PC-9 (cell line): ENCODE measurements at regions not wholly inside any gene's neighbourhood (a gene's known extent, or its start where the extent isn't known, plus 50 kb on each side); places are given as distances from the start of the nearest gene placed in this dataset.
A peak's percentile ranks its signal among the peaks of the same experiment; 100 is the strongest.

Experiments
- BruUV-seq: library from RNA; stranded (reverse); fragments of 400-500 nt; replicated peaks from 2 replicates; lab custom pipeline; 2021; lab: Mats Ljungman, UMichigan
- CTCF ChIA-PET: fragments of 300-600 bp; sonication (Branson Sonifier 250); formaldehyde crosslinking; loops from one replicate; lab custom pipeline; 2022; ENCODE audit warnings: antibody characterized with exemption; lab: Charles Lee
- POLR2A ChIA-PET: fragments of 300-600 bp; sonication (Branson Sonifier 250); formaldehyde crosslinking; loops from one replicate; lab custom pipeline; 2022; ENCODE audit warnings: antibody characterized with exemption; ENCODE audit not compliant: unreplicated experiment; lab: Charles Lee
- DNase-seq, 2 experiments: peaks; one replicate each; pipeline versions ENCODE4 v3.0.0 to v3.0.0-alpha.2; 2015 to 2022; ENCODE audit warnings: mixed read lengths in 1 of 2
- H2AFZ ChIP-seq: fragments of 200-600 bp; sonication (generic); 2 replicates; pipeline ENCODE4 v1.8.1; 2017; ENCODE audit warnings: antibody characterized with exemption
- H3F3A ChIP-seq: fragments of 200-600 bp; sonication (generic); 2 replicates; pipeline ENCODE4 v1.8.1; 2017; ENCODE audit warnings: antibody characterized with exemption, mild to moderate bottlenecking, low read depth; ENCODE audit not compliant: insufficient read depth
- H3K27ac ChIP-seq: fragments of 200-600 bp; sonication (generic); 2 replicates; pipeline ENCODE4 v1.6.1; 2016; ENCODE audit warnings: mixed run types
- H3K27me3 ChIP-seq: fragments of 200-600 bp; sonication (generic); 2 replicates; pipeline ENCODE4 v1.6.1; 2016; ENCODE audit warnings: low read depth, mixed run types; ENCODE audit not compliant: insufficient read depth
- H3K36me3 ChIP-seq: fragments of 200-600 bp; sonication (generic); 2 replicates; pipeline ENCODE4 v1.6.1; 2016; ENCODE audit warnings: low read depth, mixed run types
- H3K4me1 ChIP-seq: fragments of 200-600 bp; sonication (generic); replicated peaks from 2 replicates; pipeline ENCODE4 v1.6.1; 2016; ENCODE audit warnings: mixed run types; ENCODE audit not compliant: insufficient read depth
- H3K4me2 ChIP-seq: fragments of 200-600 bp; sonication (generic); 2 replicates; pipeline ENCODE4 v1.6.1; 2017; ENCODE audit warnings: mixed run types
- H3K4me3 ChIP-seq: fragments of 200-600 bp; sonication (generic); 2 replicates; pipeline ENCODE4 v1.6.1; 2016; ENCODE audit warnings: mixed run types
- H3K79me2 ChIP-seq: fragments of 200-600 bp; sonication (generic); 2 replicates; pipeline ENCODE4 v1.6.1; 2017; ENCODE audit warnings: low read depth, mixed run types
- H3K9me2 ChIP-seq: fragments of 200-600 bp; sonication (generic); 2 replicates; pipeline ENCODE4 v1.8.1; 2017; ENCODE audit warnings: mild to moderate bottlenecking; ENCODE audit not compliant: insufficient read depth
- H3K9me3 ChIP-seq: fragments of 200-600 bp; sonication (generic); 2 replicates; pipeline ENCODE4 v1.8.1; 2016; ENCODE audit warnings: low read depth; ENCODE audit not compliant: insufficient read depth
- H4K20me1 ChIP-seq: fragments of 200-600 bp; sonication (generic); 2 replicates; pipeline ENCODE4 v1.8.1; 2017; ENCODE audit not compliant: insufficient read depth
- EZH2 ChIP-seq: fragments of 200-600 bp; sonication (generic); IDR thresholded peaks from 2 replicates; pipeline ENCODE4 v1.8.0; 2017; ENCODE audit warnings: antibody characterized with exemption, low read depth
- intact Hi-C: fragments of 100-400 bp; cut with micrococcal nuclease; formaldehyde crosslinking; loops from one replicate; pipeline ENCODE4 v1.10.0; 2022; ENCODE audit not compliant: unreplicated experiment
- TF ChIP-seq, protein P1 (sequence below): fragments of 200-600 bp; sonication (generic); conservative IDR thresholded peaks from 2 replicates; pipeline ENCODE4 v1.6.1; 2017; ENCODE audit warnings: mixed run types, antibody characterized with exemption, mild to moderate bottlenecking, moderate library complexity

DNA sequence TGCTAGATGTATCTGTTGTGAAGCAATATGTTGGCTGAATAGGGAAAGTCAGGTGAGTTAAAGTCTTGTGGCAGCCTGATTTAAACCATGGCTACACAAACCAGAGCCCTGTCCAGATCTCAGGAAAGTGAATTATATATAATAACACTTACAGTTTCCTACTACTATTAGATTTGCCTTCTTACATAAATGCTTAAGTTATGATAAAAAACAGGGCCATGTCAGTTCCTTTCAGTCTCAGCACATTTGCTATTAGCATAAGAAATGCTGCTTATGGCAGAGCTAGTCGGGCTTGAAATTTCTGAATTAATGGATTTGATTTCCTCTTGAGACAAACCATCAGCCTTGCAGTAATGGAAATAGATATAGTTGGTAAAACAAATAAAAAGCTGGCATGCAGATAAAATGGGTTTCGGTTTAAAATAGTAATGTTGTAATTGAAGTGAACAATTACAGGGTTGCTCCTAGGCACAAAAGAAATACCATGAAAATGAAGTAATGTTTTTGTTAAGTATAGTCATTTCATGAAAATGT lies 664.2 kb upstream of the ZNF608 start:
- Histone ChIP-seq H3K4me2 (peak overlapping the region; percentile 32; the same call in 1 of the 2 replicates), H3K9me2 (no peaks in the 10 kb centered on the region), H3F3A (peaks cover 22% of the 10 kb centered on the region), H3K79me2 (no peaks in the 10 kb centered on the region), H3K9me3 (peaks cover 18% of the 10 kb centered on the region; the same call in 1 of the 2 replicates), H3K4me3 (no peak overlapping the region), H3K36me3 (no peaks in the 10 kb centered on the region), H4K20me1 (no peaks in the 10 kb centered on the region), H3K27ac (peak overlapping the region; percentile 90), H3K4me1 (peaks cover 45% of the 10 kb centered on the region), H2AFZ (no peak overlapping the region), H3K27me3 (no peaks in the 10 kb centered on the region)
- BruUV-seq = no TSS peak
- POLR2A ChIA-PET = no interaction called here
- CTCF ChIA-PET = no interaction called here
- DNase-seq = peak in 1 of 2 experiments; percentile 77
- TF ChIP-seq EZH2 = no peak
- TF ChIP-seq, protein P1, sequence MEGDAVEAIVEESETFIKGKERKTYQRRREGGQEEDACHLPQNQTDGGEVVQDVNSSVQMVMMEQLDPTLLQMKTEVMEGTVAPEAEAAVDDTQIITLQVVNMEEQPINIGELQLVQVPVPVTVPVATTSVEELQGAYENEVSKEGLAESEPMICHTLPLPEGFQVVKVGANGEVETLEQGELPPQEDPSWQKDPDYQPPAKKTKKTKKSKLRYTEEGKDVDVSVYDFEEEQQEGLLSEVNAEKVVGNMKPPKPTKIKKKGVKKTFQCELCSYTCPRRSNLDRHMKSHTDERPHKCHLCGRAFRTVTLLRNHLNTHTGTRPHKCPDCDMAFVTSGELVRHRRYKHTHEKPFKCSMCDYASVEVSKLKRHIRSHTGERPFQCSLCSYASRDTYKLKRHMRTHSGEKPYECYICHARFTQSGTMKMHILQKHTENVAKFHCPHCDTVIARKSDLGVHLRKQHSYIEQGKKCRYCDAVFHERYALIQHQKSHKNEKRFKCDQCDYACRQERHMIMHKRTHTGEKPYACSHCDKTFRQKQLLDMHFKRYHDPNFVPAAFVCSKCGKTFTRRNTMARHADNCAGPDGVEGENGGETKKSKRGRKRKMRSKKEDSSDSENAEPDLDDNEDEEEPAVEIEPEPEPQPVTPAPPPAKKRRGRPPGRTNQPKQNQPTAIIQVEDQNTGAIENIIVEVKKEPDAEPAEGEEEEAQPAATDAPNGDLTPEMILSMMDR = no peak
- intact Hi-C loops = no loop called here

DNA sequence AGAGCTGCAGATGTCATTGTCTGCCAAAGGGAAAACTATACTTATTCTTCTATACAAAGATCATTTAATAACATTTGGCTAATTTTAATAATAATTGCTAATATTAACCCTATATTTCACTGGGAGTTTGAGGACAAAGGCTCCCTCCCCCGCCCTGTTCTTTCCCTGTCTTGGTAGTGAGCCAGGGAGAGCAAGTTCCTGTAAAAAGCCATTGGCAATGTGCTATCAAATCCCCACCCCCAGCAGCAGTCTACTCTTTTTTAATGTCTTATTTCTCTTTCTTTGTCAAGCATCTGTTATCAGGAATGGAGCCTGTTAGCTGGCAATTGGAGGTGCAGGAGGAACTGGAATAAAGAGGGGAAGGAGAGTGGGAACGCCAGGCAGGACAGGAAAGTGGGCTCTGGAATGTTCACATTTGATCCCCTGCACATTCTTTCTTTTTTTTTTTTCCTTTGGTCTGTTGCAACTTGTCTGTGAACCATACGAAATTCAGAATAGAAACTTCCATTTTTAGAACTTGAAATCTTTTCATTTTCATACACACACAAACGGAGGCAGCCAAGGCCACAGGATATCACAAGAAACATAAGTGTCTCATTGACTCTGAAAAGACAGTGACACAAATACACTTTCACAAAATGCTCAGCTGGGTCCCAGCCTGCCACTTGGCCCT lies 664.8 kb upstream of the ZNF608 start:
- H4K20me1 ChIP-seq = no peaks in the 10 kb centered on the region
- H3K79me2 ChIP-seq = no peaks in the 10 kb centered on the region
- H3K4me1 ChIP-seq = peaks cover 45% of the 10 kb centered on the region
- peaks cover 22% of the 10 kb centered on the region for H3F3A ChIP-seq
- H3K36me3 ChIP-seq = no peaks in the 10 kb centered on the region
- H3K9me2 ChIP-seq = 0 out of 2 replicates have a peak, but pooled peaks cover 1% of the 10 kb centered on the region
- no peak for DNase-seq
- no peak overlapping the region for H2AFZ ChIP-seq
- H3K27me3 ChIP-seq = no peaks in the 10 kb centered on the region
- no peak overlapping the region for H3K4me3 ChIP-seq
- POLR2A ChIA-PET = no interaction called here
- BruUV-seq = no TSS peak
- TF ChIP-seq, protein P1 = no peak
- no peak for TF ChIP-seq EZH2
- peak overlapping the region; percentile 90 for H3K27ac ChIP-seq
- H3K9me3 ChIP-seq = peaks cover 18% of the 10 kb centered on the region; the same call in 1 of the 2 replicates
- H3K4me2 ChIP-seq = peak overlapping the region; percentile 32; the same call in 1 of the 2 replicates
- CTCF ChIA-PET = no interaction called here
- intact Hi-C loops = no loop called here

- Histone ChIP-seq H3K27ac (0 out of 2 replicates have a peak overlapping the region, but pooled peaks have one; percentile 90), H3K27me3 (no peaks in the 10 kb centered on the region), H3K79me2 (no peaks in the 10 kb centered on the region), H3K36me3 (no peaks in the 10 kb centered on the region), H2AFZ (no peak overlapping the region), H3K4me3 (no peak overlapping the region), H3K9me3 (peaks cover 12% of the 10 kb centered on the region; the same call in 1 of the 2 replicates), H3K4me1 (peaks cover 45% of the 10 kb centered on the region), H3F3A (peaks cover 22% of the 10 kb centered on the region), H3K9me2 (0 out of 2 replicates have a peak, but pooled peaks cover 7% of the 10 kb centered on the region), H3K4me2 (no peak overlapping the region), H4K20me1 (no peaks in the 10 kb centered on the region)
- POLR2A ChIA-PET = no interaction called here
- BruUV-seq = no TSS peak
- CTCF ChIA-PET = no interaction called here
- intact Hi-C loops = no loop called here
- DNase-seq = no peak
- no peak for TF ChIP-seq EZH2
- TF ChIP-seq, protein P1 = no peak
These were observed 665.5 kb upstream of the ZNF608 start for GRCh38 chr5:125411744-125412560.
